Ovary (tissue), 7 donors: ENCODE measurements at regions not wholly inside any gene's neighbourhood (a gene's known extent, or its start where the extent isn't known, plus 50 kb on each side); places are given as distances from the start of the nearest gene placed in this dataset.

Experiments
- DNase-seq, 5 donors: peaks; one replicate each; pipeline ENCODE4 v3.0.0-alpha.2; 2019 to 2020
- H3K27ac ChIP-seq, 2 donors: fragments of 200-600 bp; one replicate each; pipeline versions ENCODE4 v1.5.1 to v1.8.0; 2019 to 2022
- H3K27me3 ChIP-seq: fragments of 200-600 bp; one replicate; pipeline ENCODE4 v1.8.0; 2022
- H3K36me3 ChIP-seq: fragments of 200-600 bp; sonication (generic); one replicate; pipeline ENCODE4 v1.5.1; 2019
- H3K4me1 ChIP-seq: one replicate; pipeline ENCODE4 v1.8.1; 2013; ENCODE audit warnings: mild to moderate bottlenecking, moderate library complexity; ENCODE audit not compliant: insufficient read depth
- H3K4me3 ChIP-seq: fragments of 200-600 bp; sonication (generic); one replicate; pipeline ENCODE4 v1.5.1; 2017
- H3K9me3 ChIP-seq, 2 donors: fragments of 200-600 bp in 1 of 2; sonication (generic) in 1 of 2; one replicate each; pipeline versions ENCODE4 v1.5.1 to v1.8.1; 2013 to 2019; ENCODE audit warnings: mild to moderate bottlenecking in 1 of 2, moderate library complexity in 1 of 2
- CTCF ChIP-seq, 3 donors: fragments of 450-650 bp in 2 of 3; fragments of 200-600 bp in 1 of 3; IDR thresholded peaks; one replicate each; pipeline versions ENCODE4 v1.5.1 to v1.8.0; 2016 to 2022; ENCODE audit warnings: antibody characterized with exemption in 3 of 3, mild to moderate bottlenecking in 1 of 3
- EP300 ChIP-seq: sonication (generic); formaldehyde crosslinking; IDR thresholded peaks from one replicate; pipeline ENCODE4 v1.6.1; 2017; ENCODE audit warnings: antibody characterized with exemption
- POLR2A ChIP-seq: fragments of 450-650 bp; IDR thresholded peaks from one replicate; pipeline ENCODE4 v1.6.1; 2017; ENCODE audit warnings: antibody characterized with exemption, mild to moderate bottlenecking, moderate library complexity
- WGBS, 3 donors: extraction: QIAGEN DNeasy Blood & Tissue Kit in 1 of 3; methylation state at CpG; one replicate each; pipeline versions ENCODE4 v1.1.5 to v1.1.7; 2013 to 2017; 5-methylcytosine and 5-hydroxymethylcytosine counted together
- intact Hi-C, 4 donors: fragments of 100-400 bp; cut with DNase I; formaldehyde crosslinking; loops; one replicate each; pipeline versions ENCODE4 v1.11.0 to v1.15.1; 2022 to 2023
- donor health status: DM: no; HTN: no; CAD: no; lungs with moderate emphysema.
- donor health status: DM: no; HTN: no; CAD: no.
- donor health status: Bipolar disorder and iron deficiency.
- donor health status: DM: no; HTN: no; CAD: no.
- donor health status: DM: yes; HTN: yes; CAD: no.

DNA sequence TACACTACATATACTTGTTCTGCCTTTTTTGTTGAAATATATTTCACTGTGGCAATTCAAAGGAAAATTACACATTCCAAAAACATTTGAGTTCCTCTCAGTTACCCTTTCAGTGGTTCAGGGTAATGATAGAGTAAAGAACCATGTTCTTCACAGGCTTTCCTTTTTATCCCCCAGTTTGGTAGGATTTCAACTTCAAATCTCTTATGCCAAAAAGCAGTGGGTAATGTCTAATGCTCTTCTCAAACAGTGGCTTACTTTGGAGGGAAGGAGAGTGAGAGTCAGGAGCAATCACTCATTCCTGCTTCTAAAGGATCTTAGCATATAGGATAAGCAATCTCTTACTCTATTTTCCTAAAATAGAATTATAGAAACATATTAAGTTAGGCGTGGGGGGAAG lies 290.6 kb downstream of the ZEB2 start:
- Histone ChIP-seq H3K9me3 (no peaks in the 10 kb centered on the region), H3K36me3 (no peaks in the 10 kb centered on the region), H3K4me3 (no peak overlapping the region), H3K4me1 (no peaks in the 10 kb centered on the region), H3K27ac (no peak overlapping the region), H3K27me3 (no peaks in the 10 kb centered on the region)
- TF ChIP-seq POLR2A (no peak), CTCF (IDR thresholded peaks at IDR 0.05) (no peak), EP300 (no peak)
- intact Hi-C loops: no loop called here
- DNase-seq: no peak
- WGBS, 3 donors: 81 to 84% (median 83%) methylated on average over 1 of the region's 1 CpG

GRCh38 chr2:144227427-144228105 lies 292.4 kb downstream of the ZEB2 start:
- WGBS, 3 donors: 96 to 99% (median 98%) methylated on average over 2 of the region's 2 CpGs
- intact Hi-C loops: no loop called here
- DNase-seq: no peak
- Histone ChIP-seq H3K36me3 (no peaks in the 10 kb centered on the region), H3K4me3 (no peak overlapping the region), H3K9me3 (no peaks in the 10 kb centered on the region), H3K27me3 (no peaks in the 10 kb centered on the region), H3K27ac (no peak overlapping the region), H3K4me1 (peaks cover 1% of the 10 kb centered on the region)
- TF ChIP-seq EP300: no peak
- TF ChIP-seq POLR2A: no peak
- no peak for TF ChIP-seq CTCF (IDR thresholded peaks at IDR 0.05)

- Histone ChIP-seq H3K36me3 (no peaks in the 10 kb centered on the region), H3K27me3 (no peaks in the 10 kb centered on the region), H3K9me3 (no peaks in the 10 kb centered on the region), H3K4me3 (no peak overlapping the region), H3K27ac (no peak overlapping the region), H3K4me1 (peaks cover 2% of the 10 kb centered on the region)
- no peak for TF ChIP-seq EP300
- no peak for TF ChIP-seq CTCF (IDR thresholded peaks at IDR 0.05)
- TF ChIP-seq POLR2A: no peak
- DNase-seq: no peak
- intact Hi-C loops: no loop called here
Measured at GRCh38 chr2:144225076-144225475, 294.8 kb downstream of the ZEB2 start.

GRCh38 chr2:144224472-144224871 lies 295.4 kb downstream of the ZEB2 start:
- intact Hi-C loops: no loop called here
- WGBS, 3 donors: 93 to 96% (median 95%) methylated on average over 3 of the region's 3 CpGs
- TF ChIP-seq CTCF (IDR thresholded peaks at IDR 0.05): no peak
- TF ChIP-seq EP300: no peak
- no peak for TF ChIP-seq POLR2A

More at GRCh38 chr2:144224472-144224871, 295.4 kb downstream of the ZEB2 start:
- Histone ChIP-seq H3K9me3 (no peaks in the 10 kb centered on the region), H3K4me1 (peaks cover 2% of the 10 kb centered on the region), H3K27me3 (no peaks in the 10 kb centered on the region), H3K4me3 (no peak overlapping the region), H3K27ac (no peak overlapping the region), H3K36me3 (no peaks in the 10 kb centered on the region)
- DNase-seq: no peak
